Sigmoid colon (tissue), 6 donors: ENCODE measurements at regions not wholly inside any gene's neighbourhood (a gene's known extent, or its start where the extent isn't known, plus 50 kb on each side); places are given as distances from the start of the nearest gene placed in this dataset.
"Not testable (repeated sequence)": the region's sequence is repeated elsewhere in the genome, so short reads cannot be mapped to it uniquely, and the experiment has no call there.

Experiments
- DNase-seq: peaks from one replicate; pipeline ENCODE4 v3.0.0-alpha.2; 2019
- H3K27ac ChIP-seq, 4 donors: fragments of 200-600 bp; sonication (generic); one replicate each; pipeline ENCODE4 v1.5.1; 2016 to 2019; ENCODE audit warnings: mild to moderate bottlenecking in 1 of 4
- H3K27me3 ChIP-seq, 3 donors: fragments of 200-600 bp; sonication (generic); one replicate each; pipeline ENCODE4 v1.5.1; 2019; ENCODE audit warnings: mild to moderate bottlenecking in 1 of 3
- H3K36me3 ChIP-seq, 4 donors: fragments of 200-600 bp; sonication (generic); one replicate each; pipeline ENCODE4 v1.5.1; 2016 to 2019
- H3K4me1 ChIP-seq, 4 donors: fragments of 200-600 bp; sonication (generic); one replicate each; pipeline ENCODE4 v1.5.1; 2017 to 2019
- H3K4me3 ChIP-seq, 4 donors: fragments of 200-600 bp; sonication (generic); one replicate each; pipeline ENCODE4 v1.5.1; 2017 to 2019; ENCODE audit warnings: mild to moderate bottlenecking in 2 of 4, moderate library complexity in 1 of 4
- H3K9me3 ChIP-seq, 4 donors: fragments of 200-600 bp in 3 of 4; sonication (generic) in 3 of 4; one replicate each; pipeline versions ENCODE4 v1.5.1 to v1.6.1; 2013 to 2019
- CTCF ChIP-seq, 4 experiments: fragments of 450-650 bp in 3 of 4; fragments of 200-600 bp in 1 of 4; IDR thresholded peaks; one replicate each; pipeline ENCODE4 v1.5.1; 2016 to 2019; ENCODE audit warnings: antibody characterized with exemption in 4 of 4, mild to moderate bottlenecking in 3 of 4, moderate library complexity in 2 of 4
- EP300 ChIP-seq, 4 donors: sonication (generic); formaldehyde crosslinking; IDR thresholded peaks; one replicate each; pipeline ENCODE4 v1.6.1; 2017; ENCODE audit warnings: antibody characterized with exemption in 4 of 4
- POLR2A ChIP-seq, 2 donors: fragments of 450-650 bp; IDR thresholded peaks; one replicate each; pipeline ENCODE4 v1.6.1; 2016; ENCODE audit warnings: antibody characterized with exemption in 2 of 2, mild to moderate bottlenecking in 2 of 2, moderate library complexity in 2 of 2
- POLR2AphosphoS5 ChIP-seq, 4 donors: sonication (generic); formaldehyde crosslinking; IDR thresholded peaks; one replicate each; pipeline ENCODE4 v1.6.1; 2017; ENCODE audit warnings: antibody characterized with exemption in 4 of 4
- WGBS, 2 donors: extraction: QIAGEN DNeasy Blood & Tissue Kit; methylation state at CpG; one replicate each; pipeline ENCODE4 v1.1.7; 2013; 5-methylcytosine and 5-hydroxymethylcytosine counted together
- intact Hi-C: fragments of 100-400 bp; cut with DNase I; formaldehyde crosslinking; loops from one replicate; pipeline ENCODE4 v1.15.1; 2023
- donor health status: healthy with polysubstance abuse.
- donor health status: healthy.

- Histone ChIP-seq H3K36me3 (no peaks in the 10 kb centered on the region), H3K4me3 (no peak overlapping the region), H3K27me3 (no peaks in the 10 kb centered on the region), H3K4me1 (peaks cover 0 to 14% (median 7%) of the 10 kb centered on the region in 4 donors), H3K9me3 (no peaks in the 10 kb centered on the region), H3K27ac (peak overlapping the region in 2 of 4 donors; percentile 24 to 56)
- intact Hi-C loops = no loop called here
- DNase-seq = no peak
- 57 to 74% methylated on average over 26 of the region's 26 CpGs for WGBS, 2 donors
- TF ChIP-seq CTCF (IDR thresholded peaks at IDR 0.05) = no peak
- TF ChIP-seq EP300 (IDR thresholded peaks at IDR 0.05) = no peak
- TF ChIP-seq POLR2AphosphoS5 (IDR thresholded peaks at IDR 0.05) = no peak
- TF ChIP-seq POLR2A (IDR thresholded peaks at IDR 0.05) = no peak
These were observed 188.4 kb upstream of the SULF2 start for GRCh38 chr20:47973519-47974233.

GRCh38 chr20:47972916-47973309 lies 187.6 kb upstream of the SULF2 start:
- WGBS, 2 donors = 83 to 89% methylated on average over 17 of the region's 17 CpGs

DNA sequence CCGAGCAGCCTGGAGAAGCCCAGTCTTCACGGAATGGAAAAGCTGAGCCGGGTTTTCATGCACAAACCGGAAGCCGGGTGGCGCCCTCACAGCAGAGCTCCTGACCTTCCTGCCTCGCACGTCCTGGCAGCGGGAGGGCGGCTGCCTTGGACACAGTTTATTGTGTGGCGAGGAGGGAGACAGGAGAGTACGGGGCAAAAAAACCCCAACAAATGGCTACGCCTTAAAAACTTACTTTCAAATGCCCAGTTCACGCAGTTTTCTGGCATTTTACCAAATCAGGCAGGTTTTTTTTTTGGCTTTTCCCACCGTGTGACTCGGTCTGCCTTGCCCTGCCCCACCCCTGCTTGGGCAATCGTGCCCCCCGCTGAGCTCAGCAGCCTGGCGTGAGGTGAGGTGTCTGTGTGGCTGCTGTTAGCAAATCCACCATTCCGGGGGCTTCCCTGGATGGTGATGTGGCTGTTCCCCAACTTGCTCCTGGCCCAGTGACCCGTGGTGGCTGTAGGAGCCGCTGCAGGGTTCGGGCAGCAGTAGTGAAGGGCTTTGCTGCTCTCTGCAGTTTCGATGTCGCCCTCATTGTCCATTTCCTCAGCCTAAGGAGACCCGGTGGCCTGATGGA lies 187.1 kb upstream of the SULF2 start:
- intact Hi-C loops, DNase-seq, H3K27me3 ChIP-seq, H3K36me3 ChIP-seq, H3K9me3 ChIP-seq, H3K4me1 ChIP-seq: not testable (repeated sequence)
- H3K4me3 ChIP-seq = peak overlapping the region in 1 of 4 donors; percentile 13
- 28 to 36% methylated on average over 26 of the region's 26 CpGs for WGBS, 2 donors
- peak in 1 of 4 experiments; percentile 10 for TF ChIP-seq CTCF (IDR thresholded peaks at IDR 0.05)
- TF ChIP-seq POLR2AphosphoS5 (IDR thresholded peaks at IDR 0.05) = peak in 1 of 4 donors; percentile 7
- H3K27ac ChIP-seq = peak overlapping the region in 2 of 4 donors; percentile 25 to 55

More at GRCh38 chr20:47972916-47973309, 187.6 kb upstream of the SULF2 start:
- TF ChIP-seq POLR2AphosphoS5 (IDR thresholded peaks at IDR 0.05) (no peak), POLR2A (IDR thresholded peaks at IDR 0.05) (no peak), EP300 (IDR thresholded peaks at IDR 0.05) (no peak), CTCF (IDR thresholded peaks at IDR 0.05) (no peak)
- Histone ChIP-seq H3K9me3 (no peaks in the 10 kb centered on the region), H3K27ac (peak overlapping the region in 2 of 4 donors; percentile 25 to 55), H3K4me1 (peaks cover 0 to 10% (median 5%) of the 10 kb centered on the region in 4 donors), H3K36me3 (no peaks in the 10 kb centered on the region), H3K27me3 (no peaks in the 10 kb centered on the region), H3K4me3 (no peak overlapping the region)
- no peak for DNase-seq
- intact Hi-C loops = no loop called here

DNA sequence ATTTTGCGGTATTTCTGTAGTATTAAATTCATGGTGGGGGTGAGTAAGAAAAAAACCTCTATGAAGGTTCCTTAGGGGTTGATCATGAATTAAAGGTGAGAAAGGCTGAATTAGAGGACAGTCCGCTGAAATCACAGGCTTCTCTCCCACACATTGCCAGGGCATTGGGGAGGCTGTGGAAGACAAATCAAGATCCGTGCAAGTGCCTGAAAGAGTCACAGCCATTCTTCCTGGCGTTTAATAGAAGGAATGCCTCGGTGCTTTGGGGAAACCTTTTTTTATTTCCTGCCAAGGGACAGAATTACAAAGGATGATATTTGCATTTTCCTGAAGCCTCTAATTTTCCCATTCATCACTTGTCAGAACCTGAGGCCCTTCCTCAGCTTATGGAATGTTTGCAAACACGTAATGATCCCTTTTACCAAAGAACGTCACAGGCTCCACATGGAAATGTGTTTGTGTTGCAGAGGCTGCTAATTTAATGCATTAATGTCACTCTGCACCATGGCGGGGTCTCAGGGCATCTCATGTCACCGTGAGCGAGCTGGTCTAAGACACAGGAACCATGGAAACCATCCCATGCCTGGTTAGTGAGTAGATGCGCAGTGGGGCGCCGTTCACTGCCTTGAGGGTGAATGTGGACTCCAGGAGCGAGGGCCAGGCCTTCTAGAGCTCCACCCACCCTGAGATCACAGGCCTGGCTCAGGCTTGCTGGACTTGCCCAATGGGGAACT lies 185.9 kb upstream of the SULF2 start:
- Histone ChIP-seq H3K4me3 (no peak overlapping the region), H3K27ac (no peak overlapping the region), H3K4me1 (no peaks in the 10 kb centered on the region), H3K27me3 (no peaks in the 10 kb centered on the region), H3K36me3 (no peaks in the 10 kb centered on the region), H3K9me3 (no peaks in the 10 kb centered on the region)
- DNase-seq = no peak
- WGBS, 2 donors = 91 to 94% methylated on average over 14 of the region's 14 CpGs
- no peak for TF ChIP-seq CTCF (IDR thresholded peaks at IDR 0.05)
- TF ChIP-seq EP300 (IDR thresholded peaks at IDR 0.05) = no peak
- no peak for TF ChIP-seq POLR2A (IDR thresholded peaks at IDR 0.05)
- TF ChIP-seq POLR2AphosphoS5 (IDR thresholded peaks at IDR 0.05) = no peak
- intact Hi-C loops = no loop called here
